OCI-LY3 (cell line): ENCODE measurements at regions not wholly inside any gene's neighbourhood (a gene's known extent, or its start where the extent isn't known, plus 50 kb on each side); places are given as distances from the start of the nearest gene placed in this dataset.

Experiments
- EZH2phosphoT487 ChIP-seq: fragments of 200-600 bp; shearing (Covaris generic); IDR thresholded peaks from 2 replicates; pipeline ENCODE4 v1.6.1; 2018; ENCODE audit warnings: antibody characterized with exemption, mixed run types, low read depth
- TF ChIP-seq, protein P1 (sequence below): fragments of 200-600, 300-600 bp; sonication (generic); IDR thresholded peaks from 2 replicates; pipeline ENCODE4 v1.5.1; 2014; ENCODE audit warnings: antibody characterized with exemption, low read length, low read depth

DNA sequence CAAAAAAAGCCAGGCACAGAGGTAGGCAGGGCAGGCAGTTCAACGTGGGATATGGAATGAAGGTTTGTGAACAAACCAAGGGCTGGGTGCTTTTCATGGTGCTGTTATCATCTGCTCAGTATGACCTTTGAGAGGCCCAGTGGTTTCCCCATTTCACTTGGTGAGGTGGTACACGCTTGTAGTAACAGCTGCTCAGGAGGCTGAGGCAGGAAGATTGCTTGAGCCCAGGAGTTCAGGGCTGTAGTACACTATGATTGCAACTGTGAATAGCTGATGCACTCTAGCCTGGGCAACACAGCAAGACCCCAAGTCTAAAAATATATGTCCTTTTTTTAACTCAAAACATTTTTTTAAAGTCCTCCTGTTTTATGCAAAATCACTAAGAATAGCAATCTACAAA, 174.8 kb downstream of the ENC1 start:
- TF ChIP-seq, protein P1, sequence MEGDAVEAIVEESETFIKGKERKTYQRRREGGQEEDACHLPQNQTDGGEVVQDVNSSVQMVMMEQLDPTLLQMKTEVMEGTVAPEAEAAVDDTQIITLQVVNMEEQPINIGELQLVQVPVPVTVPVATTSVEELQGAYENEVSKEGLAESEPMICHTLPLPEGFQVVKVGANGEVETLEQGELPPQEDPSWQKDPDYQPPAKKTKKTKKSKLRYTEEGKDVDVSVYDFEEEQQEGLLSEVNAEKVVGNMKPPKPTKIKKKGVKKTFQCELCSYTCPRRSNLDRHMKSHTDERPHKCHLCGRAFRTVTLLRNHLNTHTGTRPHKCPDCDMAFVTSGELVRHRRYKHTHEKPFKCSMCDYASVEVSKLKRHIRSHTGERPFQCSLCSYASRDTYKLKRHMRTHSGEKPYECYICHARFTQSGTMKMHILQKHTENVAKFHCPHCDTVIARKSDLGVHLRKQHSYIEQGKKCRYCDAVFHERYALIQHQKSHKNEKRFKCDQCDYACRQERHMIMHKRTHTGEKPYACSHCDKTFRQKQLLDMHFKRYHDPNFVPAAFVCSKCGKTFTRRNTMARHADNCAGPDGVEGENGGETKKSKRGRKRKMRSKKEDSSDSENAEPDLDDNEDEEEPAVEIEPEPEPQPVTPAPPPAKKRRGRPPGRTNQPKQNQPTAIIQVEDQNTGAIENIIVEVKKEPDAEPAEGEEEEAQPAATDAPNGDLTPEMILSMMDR = no peak
- TF ChIP-seq EZH2phosphoT487 = no peak
